Endothelial cell (in vitro differentiated cells): ENCODE measurements at regions not wholly inside any gene's neighbourhood (a gene's known extent, or its start where the extent isn't known, plus 50 kb on each side); places are given as distances from the start of the nearest gene placed in this dataset.
"Not testable (repeated sequence)": the region's sequence is repeated elsewhere in the genome, so short reads cannot be mapped to it uniquely, and the experiment has no call there.

Source experiments
- DNase-seq: peaks from one replicate; pipeline ENCODE4 v3.0.0; 2021; ENCODE audit warnings: low spot score
- H3K27ac Mint-ChIP-seq: one replicate; pipeline ENCODE4 v1.8.0; 2021; ENCODE audit warnings: mixed read lengths, inconsistent platforms; ENCODE audit not compliant: unreplicated experiment
- H3K27me3 Mint-ChIP-seq: one replicate; pipeline ENCODE4 v1.8.0; 2021; ENCODE audit warnings: mild to moderate bottlenecking, moderate library complexity, mixed read lengths, inconsistent platforms; ENCODE audit not compliant: unreplicated experiment
- H3K36me3 Mint-ChIP-seq: one replicate; pipeline ENCODE4 v1.8.0; 2021; ENCODE audit warnings: mild to moderate bottlenecking, low read depth, mixed read lengths, inconsistent platforms; ENCODE audit not compliant: unreplicated experiment
- H3K4me1 Mint-ChIP-seq: one replicate; pipeline ENCODE4 v1.8.0; 2021; ENCODE audit warnings: mild to moderate bottlenecking, mixed read lengths, inconsistent platforms; ENCODE audit not compliant: unreplicated experiment
- H3K4me3 Mint-ChIP-seq: one replicate; pipeline ENCODE4 v1.8.0; 2021; ENCODE audit warnings: mild to moderate bottlenecking, mixed read lengths, inconsistent platforms; ENCODE audit not compliant: unreplicated experiment
- H3K9me3 Mint-ChIP-seq: one replicate; pipeline ENCODE4 v1.8.0; 2021; ENCODE audit warnings: mixed read lengths, inconsistent platforms; ENCODE audit not compliant: unreplicated experiment
- CTCF ChIP-seq: fragments of 200-600 bp; sonication (generic); IDR thresholded peaks from one replicate; pipeline ENCODE4 v1.5.0; 2021; ENCODE audit warnings: antibody characterized with exemption; ENCODE audit not compliant: unreplicated experiment

- peak; percentile 37 for DNase-seq
- no peaks in the 10 kb centered on the region for H3K9me3 Mint-ChIP-seq
- peaks cover 3% of the 10 kb centered on the region for H3K4me1 Mint-ChIP-seq
- H3K36me3 Mint-ChIP-seq: peaks cover 3% of the 10 kb centered on the region
- peaks cover 4% of the 10 kb centered on the region for H3K27me3 Mint-ChIP-seq
- no peak for TF ChIP-seq CTCF
- H3K27ac Mint-ChIP-seq: no peak overlapping the region
- H3K4me3 Mint-ChIP-seq: no peak overlapping the region
These were observed 196.5 kb upstream of the PZP start for GRCh38 chr12:9404469-9405260.

- H3K27me3 Mint-ChIP-seq: peaks cover 4% of the 10 kb centered on the region
- peaks cover 3% of the 10 kb centered on the region for H3K36me3 Mint-ChIP-seq
- H3K4me1 Mint-ChIP-seq: peaks cover 3% of the 10 kb centered on the region
- no peak overlapping the region for H3K4me3 Mint-ChIP-seq
- no peak for TF ChIP-seq CTCF
- no peaks in the 10 kb centered on the region for H3K9me3 Mint-ChIP-seq
- DNase-seq: no peak
- no peak overlapping the region for H3K27ac Mint-ChIP-seq
These were observed 195.8 kb upstream of the PZP start for GRCh38 chr12:9404031-9404430.

GRCh38 chr12:9402432-9403040 is 194.3 kb upstream of the PZP start:
- H3K4me3 Mint-ChIP-seq, DNase-seq: not testable (repeated sequence)

GRCh38 chr12:9396367-9396766 is 188.2 kb upstream of the PZP start:
- peaks cover 14% of the 10 kb centered on the region for H3K4me1 Mint-ChIP-seq
- not testable (repeated sequence) for H3K27ac Mint-ChIP-seq, H3K4me3 Mint-ChIP-seq, DNase-seq, H3K9me3 Mint-ChIP-seq, H3K36me3 Mint-ChIP-seq, H3K27me3 Mint-ChIP-seq

More at GRCh38 chr12:9402432-9403040, 194.3 kb upstream of the PZP start:
- not testable (repeated sequence) for H3K27ac Mint-ChIP-seq, H3K27me3 Mint-ChIP-seq, H3K36me3 Mint-ChIP-seq, H3K9me3 Mint-ChIP-seq, H3K4me1 Mint-ChIP-seq

- not testable (repeated sequence) for H3K27me3 Mint-ChIP-seq, DNase-seq, H3K36me3 Mint-ChIP-seq, H3K9me3 Mint-ChIP-seq, H3K27ac Mint-ChIP-seq, H3K4me3 Mint-ChIP-seq
- peaks cover 21% of the 10 kb centered on the region for H3K4me1 Mint-ChIP-seq
These were observed 187.0 kb upstream of the PZP start for GRCh38 chr12:9395220-9395619.

- H3K9me3 Mint-ChIP-seq: no peaks in the 10 kb centered on the region
- H3K27ac Mint-ChIP-seq: no peak overlapping the region
- peaks cover 7% of the 10 kb centered on the region for H3K36me3 Mint-ChIP-seq
- TF ChIP-seq CTCF: no peak
- H3K27me3 Mint-ChIP-seq: no peaks in the 10 kb centered on the region
- H3K4me3 Mint-ChIP-seq: no peak overlapping the region
- DNase-seq: no peak
- peaks cover 22% of the 10 kb centered on the region for H3K4me1 Mint-ChIP-seq
These were observed 184.6 kb upstream of the PZP start for GRCh38 chr12:9392842-9393241.
